ENCODE measurements at regions not wholly inside any gene's neighbourhood (a gene's known extent, or its start where the extent isn't known, plus 50 kb on each side); places are given as distances from the start of the nearest gene placed in this dataset.
"Not testable (repeated sequence)": the region's sequence is repeated elsewhere in the genome, so short reads cannot be mapped to it uniquely, and the experiment has no call there.

DNA sequence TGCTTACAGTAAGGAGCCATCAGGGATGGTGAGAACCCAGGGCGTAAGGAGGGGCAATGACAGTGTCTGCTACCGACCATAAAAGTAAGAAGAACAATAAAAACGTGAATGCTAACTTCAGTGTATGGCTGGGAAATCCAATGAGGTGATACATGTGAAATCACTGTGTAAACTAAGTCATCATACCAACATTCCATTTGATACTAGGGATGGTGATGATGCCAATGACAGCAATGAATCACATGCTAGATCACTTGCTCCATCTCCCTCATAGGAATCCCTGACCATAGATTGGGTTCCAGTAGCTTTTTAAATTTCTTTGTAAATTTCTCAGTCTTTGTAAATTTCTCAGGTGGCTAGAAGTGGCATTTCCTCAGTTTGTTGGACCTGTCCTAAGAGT is 146.3 kb downstream of the SMIM20 start:
- Histone ChIP-seq H3K27me3 (no peaks in the 10 kb centered on the region), H3K36me3 (ENCODE audit: low read depth, missing control alignments) (no peaks in the 10 kb centered on the region), H3K4me1 (no peaks in the 10 kb centered on the region), H3K27ac (no peak overlapping the region), H3K9me3 (no peaks in the 10 kb centered on the region), H3K4me3 (no peak overlapping the region)
- intact Hi-C loops (cut with DNase I; ENCODE audit: low total_unique reads), result no loop called here
- no peak for DNase-seq
- WGBS, 2 donors, result 86 to 96% methylated on average over 3 of the region's 3 CpGs
- TF ChIP-seq CTCF (IDR thresholded peaks at IDR 0.05) (no peak), POLR2A (IDR thresholded peaks at IDR 0.05) (no peak)

GRCh38 chr4:26061248-26061986 is 147.4 kb downstream of the SMIM20 start:
- no peaks in the 10 kb centered on the region for H3K4me1 ChIP-seq
- intact Hi-C loops (cut with DNase I; ENCODE audit: low total_unique reads), result no loop called here
- peak; percentile 57 for DNase-seq
- no peaks in the 10 kb centered on the region for H3K27me3 ChIP-seq
- no peaks in the 10 kb centered on the region for H3K9me3 ChIP-seq
- no peaks in the 10 kb centered on the region for H3K36me3 ChIP-seq (ENCODE audit: low read depth, missing control alignments)
- no peak overlapping the region for H3K27ac ChIP-seq
- TF ChIP-seq POLR2A (IDR thresholded peaks at IDR 0.05) (no peak), CTCF (IDR thresholded peaks at IDR 0.05) (peak in 2 of 3 experiments; percentile 28 to 43)
- whole genome bisulfite sequencing, 2 donors, result 69 to 75% methylated on average over 7 of the region's 7 CpGs
- no peak overlapping the region for H3K4me3 ChIP-seq

GRCh38 chr4:26062215-26062614 is 148.2 kb downstream of the SMIM20 start:
- Histone ChIP-seq H3K36me3 (ENCODE audit: low read depth, missing control alignments) (no peaks in the 10 kb centered on the region), H3K4me3 (no peak overlapping the region), H3K27ac (no peak overlapping the region), H3K9me3 (no peaks in the 10 kb centered on the region), H3K27me3 (no peaks in the 10 kb centered on the region), H3K4me1 (no peaks in the 10 kb centered on the region)
- intact Hi-C loops (cut with DNase I; ENCODE audit: low total_unique reads), result no loop called here
- WGBS, 2 donors, result 53 to 56% methylated on average over 2 of the region's 2 CpGs
- TF ChIP-seq POLR2A (IDR thresholded peaks at IDR 0.05), result no peak
- TF ChIP-seq CTCF (IDR thresholded peaks at IDR 0.05), result no peak
- DNase-seq, result no peak

- 91% methylated on average over 13 of the region's 34 CpGs; no CpG with 5 or more reads in 1 of the 2 donors for WGBS, 2 donors
- intact Hi-C loops (cut with DNase I; ENCODE audit: low total_unique reads), result not testable (repeated sequence)
These were observed 150.0 kb downstream of the SMIM20 start for GRCh38 chr4:26064009-26064408.

DNA sequence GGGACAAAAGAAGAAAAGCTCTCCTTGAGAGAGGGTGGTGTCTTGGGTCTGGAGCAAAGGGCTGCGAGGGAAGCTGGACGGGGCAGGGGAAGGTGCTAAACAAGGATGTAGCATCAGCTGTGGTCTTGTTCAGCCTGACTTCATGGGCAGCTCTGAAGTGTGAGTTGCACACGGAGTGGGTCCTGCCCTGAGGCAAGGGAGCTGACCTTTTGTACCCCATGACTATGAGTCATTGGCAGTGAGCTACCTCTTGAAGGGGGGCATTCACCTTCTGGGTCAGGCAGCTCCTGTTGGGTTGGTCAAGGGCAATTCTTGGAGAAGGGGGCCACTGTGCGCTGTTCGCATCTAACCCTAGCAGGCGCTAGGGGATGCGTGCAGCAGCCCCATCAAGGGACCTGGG is 151.8 kb downstream of the SMIM20 start:
- TF ChIP-seq POLR2A (IDR thresholded peaks at IDR 0.05) (no peak), CTCF (IDR thresholded peaks at IDR 0.05) (no peak)
- Histone ChIP-seq H3K36me3 (ENCODE audit: low read depth, missing control alignments) (no peaks in the 10 kb centered on the region), H3K4me1 (no peaks in the 10 kb centered on the region), H3K9me3 (no peaks in the 10 kb centered on the region), H3K27ac (no peak overlapping the region), H3K27me3 (no peaks in the 10 kb centered on the region), H3K4me3 (no peak overlapping the region)
- intact Hi-C loops (cut with DNase I; ENCODE audit: low total_unique reads), result no loop called here
- DNase-seq, result no peak
- 75 to 89% methylated on average over 5 to 7 of the region's 7 CpGs for WGBS, 2 donors

More at GRCh38 chr4:26064009-26064408, 150.0 kb downstream of the SMIM20 start:
- H3K27me3 ChIP-seq; DNase-seq; H3K9me3 ChIP-seq; H3K27ac ChIP-seq; H3K4me1 ChIP-seq; H3K36me3 ChIP-seq (ENCODE audit: low read depth, missing control alignments): not testable (repeated sequence)
- peak overlapping the region; percentile 21 to 43 for H3K4me3 ChIP-seq

Data from testis (tissue), 2 donors.